Astrocyte (in vitro differentiated cells and primary cell): ENCODE measurements at regions not wholly inside any gene's neighbourhood (a gene's known extent, or its start where the extent isn't known, plus 50 kb on each side); places are given as distances from the start of the nearest gene placed in this dataset.

ENCODE experiments used
- CTCF ChIP-seq: IDR thresholded peaks from 2 replicates; pipeline ENCODE4 v1.5.1; 2011; ENCODE audit warnings: low read depth, mild to moderate bottlenecking, inconsistent platforms, low read length, moderate library complexity; ENCODE audit not compliant: insufficient read depth
- EZH2 ChIP-seq: IDR thresholded peaks from 2 replicates; pipeline ENCODE4 v1.6.1; 2012; ENCODE audit warnings: mild to moderate bottlenecking, low read length, inconsistent platforms; ENCODE audit not compliant: insufficient read depth

DNA sequence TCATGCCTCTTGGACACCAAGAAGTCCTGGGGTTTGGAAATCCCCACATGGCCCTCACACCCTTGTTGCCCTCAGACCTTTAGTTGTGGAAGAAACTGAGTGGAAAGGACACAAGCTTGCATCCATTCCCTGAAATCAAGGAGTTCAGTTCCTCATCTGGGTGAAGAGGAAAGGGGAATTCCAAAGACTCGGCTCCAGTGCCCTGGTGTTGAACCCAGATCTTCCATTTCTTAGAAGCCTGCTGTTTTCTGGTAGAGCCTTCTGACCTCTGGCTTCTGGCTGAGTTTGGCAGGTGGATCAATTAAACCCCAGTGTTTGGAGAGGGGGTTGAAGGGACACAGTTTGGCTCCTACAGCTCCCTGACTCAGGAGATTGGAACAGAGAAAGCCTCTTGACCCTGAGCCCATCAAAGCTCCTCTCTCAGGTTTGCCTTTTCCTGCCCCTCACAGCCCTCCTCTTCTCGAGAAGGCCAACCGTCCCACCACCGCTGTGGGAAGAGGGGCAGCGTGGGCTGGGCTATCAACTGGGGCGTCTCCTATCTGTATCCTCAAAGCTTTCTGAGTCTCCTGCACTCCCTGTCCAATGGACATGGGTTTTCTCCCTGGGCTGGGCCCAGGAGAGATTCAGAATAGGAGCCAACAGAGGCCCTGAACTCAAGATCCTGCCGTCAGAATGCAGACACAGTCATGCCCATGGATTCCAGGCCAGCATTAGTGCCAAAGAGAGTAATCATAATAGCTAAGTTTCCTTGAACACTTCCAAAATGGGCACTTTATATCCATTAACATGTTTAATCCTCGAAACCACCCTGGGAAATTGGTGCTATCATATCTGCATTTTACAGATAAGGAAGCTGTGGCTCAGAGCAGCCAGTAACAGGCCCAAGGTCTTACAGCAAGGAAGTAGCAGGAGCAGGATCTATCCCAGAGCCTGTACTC, 146.2 kb downstream of the VEGFA start:
- TF ChIP-seq EZH2 (no peak), CTCF (no peak)
